Heart left ventricle (tissue), 16 donors: ENCODE measurements at regions not wholly inside any gene's neighbourhood (a gene's known extent, or its start where the extent isn't known, plus 50 kb on each side); places are given as distances from the start of the nearest gene placed in this dataset.

Experiments used
- ATAC-seq, 4 donors: fragments of 200-7000 bp; cut with Tn5 transposase; one replicate each; pipeline ENCODE4 v1.9.1; 2020 to 2022; ENCODE audit warnings: moderate library complexity in 4 of 4, mild to moderate bottlenecking in 3 of 4, moderate number of reproducible peaks in 1 of 4
- DNase-seq, 5 donors: peaks; one replicate each; pipeline ENCODE4 v3.0.0-alpha.2; 2020
- H3K27ac ChIP-seq, 12 donors: fragments of 200-600 bp; sonication (generic) in 4 of 12; one replicate each; pipeline versions ENCODE4 v1.5.0 to v1.8.0; 2016 to 2022; ENCODE audit warnings: mild to moderate bottlenecking in 2 of 12
- H3K27me3 ChIP-seq, 9 donors: fragments of 200-600 bp; sonication (generic) in 2 of 9; one replicate each; pipeline versions ENCODE4 v1.5.1 to v1.8.0; 2016 to 2022; ENCODE audit warnings: mild to moderate bottlenecking in 3 of 9
- H3K36me3 ChIP-seq, 9 donors: fragments of 200-600 bp; sonication (generic) in 2 of 9; one replicate each; pipeline versions ENCODE4 v1.5.0 to v1.8.0; 2018 to 2022; ENCODE audit warnings: mild to moderate bottlenecking in 2 of 9
- H3K4me1 ChIP-seq, 12 donors: fragments of 200-600 bp; sonication (generic) in 4 of 12; one replicate each; pipeline versions ENCODE4 v1.5.0 to v1.8.0; 2016 to 2022; ENCODE audit warnings: mild to moderate bottlenecking in 3 of 12
- H3K4me3 ChIP-seq, 12 donors: fragments of 200-600 bp; sonication (generic) in 4 of 12; one replicate each; pipeline versions ENCODE4 v1.5.0 to v1.8.0; 2017 to 2022; ENCODE audit warnings: mild to moderate bottlenecking in 9 of 12, moderate library complexity in 4 of 12
- H3K9me3 ChIP-seq, 12 donors: fragments of 200-600 bp; sonication (generic) in 4 of 12; one replicate each; pipeline versions ENCODE4 v1.5.0 to v1.8.0; 2016 to 2022; ENCODE audit warnings: mild to moderate bottlenecking in 1 of 12
- POLR2A ChIP-seq, 2 donors: fragments of 450-650 bp; IDR thresholded peaks; one replicate each; pipeline ENCODE4 v1.6.1; 2017; ENCODE audit warnings: antibody characterized with exemption in 2 of 2, mild to moderate bottlenecking in 2 of 2, moderate library complexity in 2 of 2
- WGBS, 4 donors: extraction: QIAGEN DNeasy Blood & Tissue Kit in 2 of 4; methylation state at CpG; one replicate each; pipeline versions ENCODE4 v1.1.5 to v1.1.7; 2013 to 2018; 5-methylcytosine and 5-hydroxymethylcytosine counted together
- intact Hi-C, 10 donors: fragments of 100-400 bp; cut with DNase I; formaldehyde crosslinking; loops; one replicate each; pipeline versions ENCODE4 v1.11.1 to v1.14.2; 2022
- TF ChIP-seq, protein P1 (sequence below), 12 donors: fragments of 200-600 bp; sonication (generic) in 4 of 12; IDR thresholded peaks; one replicate each; pipeline versions ENCODE4 v1.5.0 to v1.8.0; 2018 to 2022; ENCODE audit warnings: antibody characterized with exemption in 12 of 12, mild to moderate bottlenecking in 5 of 12
- donor health status: ischemic (EF 13 %, LVEDD 7.1; RV severe dilation, severe dysfunction).
- donor health status: healthy with polysubstance abuse.
- donor health status: DM: no; HTN: yes; CAD: no.
- donor health status: DM: no; HTN: no; CAD: no.
- donor health status: ischemic (EF 25% LVEDD 6.9; RV normal size, moderate dysfunction).
- donor health status: ischemic (EF 25% LVEDD 5.7; RV mildly dilated, moderate dysfunction).
- donor health status: healthy.
- donor health status: DM: yes; HTN: yes; CAD: no.
- donor health status: ischemic (EF 35%, LVEDD 5.7; RV mildly dilated, moderate dysfunction).
- donor health status: nonischemic (EF 11% LVEDD 7.7; RV severe dilation, severe dysfunction).
- donor health status: DM: yes; HTN: yes; CAD: no.
- donor health status: PGD.
- donor health status: ischemic (EF 29% LVEDD 5.4; RV normal size, mild dysfunction).
- donor health status: nonischemic (EF 23%, LVEDD 6.1; RV moderate dilation, normal function).

DNA sequence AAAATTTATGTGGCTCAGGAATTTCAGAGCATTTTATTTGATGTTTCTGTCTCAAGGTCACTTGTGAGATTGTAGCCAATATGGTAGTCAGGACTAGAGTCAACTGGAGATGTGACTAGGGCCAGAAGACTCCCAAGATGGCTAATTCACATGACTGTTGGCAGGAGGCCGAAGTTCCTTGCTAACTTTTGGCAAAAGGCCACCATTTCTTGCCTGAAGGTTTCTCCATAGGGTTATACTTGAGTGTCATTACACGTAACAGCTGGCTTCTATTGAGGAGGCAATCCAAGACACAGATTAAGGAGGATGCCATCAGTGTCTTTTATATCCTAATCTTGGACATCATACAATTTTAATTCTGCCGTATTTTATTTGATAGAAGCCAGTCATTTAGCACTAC lies 162.3 kb upstream of the MAOA start:
- 22 to 49% (median 31%) methylated on average over 3 of the region's 3 CpGs for WGBS, 4 donors
- Histone ChIP-seq H3K36me3 (no peaks in the 10 kb centered on the region), H3K9me3 (no peaks in the 10 kb centered on the region), H3K4me1 (no peaks in the 10 kb centered on the region), H3K4me3 (no peak overlapping the region), H3K27me3 (no peaks in the 10 kb centered on the region), H3K27ac (no peak overlapping the region)
- TF ChIP-seq, protein P1, sequence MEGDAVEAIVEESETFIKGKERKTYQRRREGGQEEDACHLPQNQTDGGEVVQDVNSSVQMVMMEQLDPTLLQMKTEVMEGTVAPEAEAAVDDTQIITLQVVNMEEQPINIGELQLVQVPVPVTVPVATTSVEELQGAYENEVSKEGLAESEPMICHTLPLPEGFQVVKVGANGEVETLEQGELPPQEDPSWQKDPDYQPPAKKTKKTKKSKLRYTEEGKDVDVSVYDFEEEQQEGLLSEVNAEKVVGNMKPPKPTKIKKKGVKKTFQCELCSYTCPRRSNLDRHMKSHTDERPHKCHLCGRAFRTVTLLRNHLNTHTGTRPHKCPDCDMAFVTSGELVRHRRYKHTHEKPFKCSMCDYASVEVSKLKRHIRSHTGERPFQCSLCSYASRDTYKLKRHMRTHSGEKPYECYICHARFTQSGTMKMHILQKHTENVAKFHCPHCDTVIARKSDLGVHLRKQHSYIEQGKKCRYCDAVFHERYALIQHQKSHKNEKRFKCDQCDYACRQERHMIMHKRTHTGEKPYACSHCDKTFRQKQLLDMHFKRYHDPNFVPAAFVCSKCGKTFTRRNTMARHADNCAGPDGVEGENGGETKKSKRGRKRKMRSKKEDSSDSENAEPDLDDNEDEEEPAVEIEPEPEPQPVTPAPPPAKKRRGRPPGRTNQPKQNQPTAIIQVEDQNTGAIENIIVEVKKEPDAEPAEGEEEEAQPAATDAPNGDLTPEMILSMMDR (IDR thresholded peaks at IDR 0.05) = no peak
- TF ChIP-seq POLR2A (IDR thresholded peaks at IDR 0.05) = no peak
- no peak for ATAC-seq
- DNase-seq = no peak
- intact Hi-C loops = no loop called here

DNA sequence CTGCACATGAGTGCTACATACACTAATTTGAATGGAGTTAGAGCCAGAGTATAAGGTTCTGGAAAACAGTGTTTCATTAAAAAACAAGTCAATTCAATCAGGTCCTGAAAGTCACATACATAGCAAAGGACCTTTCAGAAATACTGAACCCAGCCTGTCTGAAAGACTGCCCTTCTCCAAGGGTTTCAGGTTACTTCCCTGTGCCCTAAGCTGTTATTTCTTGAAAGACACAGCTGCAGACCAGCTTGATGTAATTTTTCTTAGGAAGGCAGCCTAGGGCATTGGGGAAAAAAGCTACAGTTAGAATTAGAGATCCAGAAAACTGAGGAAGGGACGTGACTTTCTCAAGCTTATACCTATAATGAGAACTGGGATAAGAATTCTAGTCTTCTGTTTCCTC lies 155.9 kb upstream of the MAOA start:
- WGBS, 4 donors = 50 to 81% (median 68%) methylated on average over 1 of the region's 1 CpG
- Histone ChIP-seq H3K27ac (no peak overlapping the region), H3K27me3 (peaks cover 0 to 6% (median 0%) of the 10 kb centered on the region in 9 donors), H3K36me3 (no peaks in the 10 kb centered on the region), H3K4me3 (no peak overlapping the region), H3K9me3 (no peaks in the 10 kb centered on the region), H3K4me1 (no peaks in the 10 kb centered on the region)
- DNase-seq = no peak
- intact Hi-C loops = no loop called here
- ATAC-seq = no peak
- TF ChIP-seq, protein P1 (IDR thresholded peaks at IDR 0.05) = no peak
- TF ChIP-seq POLR2A (IDR thresholded peaks at IDR 0.05) = no peak

DNA sequence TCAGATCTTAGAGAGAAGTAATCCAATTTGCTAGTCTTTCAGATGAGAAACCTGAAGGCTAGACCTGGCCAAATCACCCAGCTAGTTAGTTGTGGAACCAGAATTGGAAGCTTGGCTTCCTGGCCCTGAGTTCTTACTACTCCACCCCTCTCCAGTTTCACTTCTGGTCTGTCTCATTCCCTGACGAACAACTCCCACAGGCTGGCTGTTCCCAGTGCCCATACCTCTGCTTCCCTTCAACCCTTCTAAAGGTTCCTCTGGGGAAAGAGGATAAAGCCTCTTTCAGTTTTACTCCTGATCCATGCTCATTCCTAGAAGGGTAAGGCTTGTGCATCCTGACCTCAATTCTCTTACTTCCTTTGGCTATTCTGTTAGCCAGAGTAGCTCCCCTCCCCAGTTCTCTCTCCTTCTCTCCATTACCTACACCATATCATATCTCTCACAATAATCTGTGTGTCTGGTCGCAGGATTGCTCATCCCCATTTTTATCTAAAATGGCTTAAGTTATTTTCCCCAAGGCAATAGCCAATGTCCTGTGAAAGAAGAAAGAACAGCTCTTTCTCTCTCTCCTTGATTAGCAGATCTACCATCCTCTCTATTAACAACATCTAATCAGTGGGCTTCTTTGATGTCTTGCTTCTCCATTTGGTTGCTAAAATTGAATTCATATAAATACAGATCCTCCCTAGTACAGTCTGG lies 155.0 kb upstream of the MAOA start:
- H3K4me3 ChIP-seq = no peak overlapping the region
- H3K27ac ChIP-seq = no peak overlapping the region
- peaks cover 0 to 6% (median 0%) of the 10 kb centered on the region in 9 donors for H3K27me3 ChIP-seq
- DNase-seq = no peak
- ATAC-seq = no peak
- intact Hi-C loops = no loop called here
- no peaks in the 10 kb centered on the region for H3K4me1 ChIP-seq
- WGBS, 4 donors = 45 to 71% (median 51%) methylated on average over 2 of the region's 2 CpGs
- no peaks in the 10 kb centered on the region for H3K36me3 ChIP-seq
- H3K9me3 ChIP-seq = no peaks in the 10 kb centered on the region
- no peak for TF ChIP-seq POLR2A (IDR thresholded peaks at IDR 0.05)
- TF ChIP-seq, protein P1 (IDR thresholded peaks at IDR 0.05) = no peak

DNA sequence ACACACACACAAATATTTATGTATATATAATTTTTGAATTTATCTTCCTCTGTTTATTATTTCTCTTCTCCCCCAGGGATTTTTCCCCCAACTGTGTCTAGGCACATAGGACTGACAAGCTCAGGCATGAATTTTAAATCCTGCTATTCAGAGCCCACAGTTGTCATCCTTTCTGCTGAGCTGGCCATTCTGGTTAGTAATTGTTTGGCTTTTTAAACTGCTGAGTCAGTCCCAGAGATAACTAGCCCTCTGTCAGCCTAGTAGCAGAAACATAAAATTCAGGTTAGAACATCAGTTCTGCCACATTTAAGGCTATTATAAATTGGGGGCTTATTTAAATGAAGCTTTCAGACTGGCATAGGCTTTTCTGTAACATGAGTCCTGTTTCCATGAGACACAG lies 151.7 kb upstream of the MAOA start:
- no peak overlapping the region for H3K27ac ChIP-seq
- no peak overlapping the region for H3K4me3 ChIP-seq
- no peaks in the 10 kb centered on the region for H3K4me1 ChIP-seq
- no peaks in the 10 kb centered on the region for H3K36me3 ChIP-seq
- DNase-seq (no peak), ATAC-seq (no peak)
- intact Hi-C loops = no loop called here
- TF ChIP-seq, protein P1 (IDR thresholded peaks at IDR 0.05) = no peak
- no peak for TF ChIP-seq POLR2A (IDR thresholded peaks at IDR 0.05)
- peaks cover 0 to 16% (median 0%) of the 10 kb centered on the region in 9 donors for H3K27me3 ChIP-seq
- H3K9me3 ChIP-seq = no peaks in the 10 kb centered on the region
